Glutamatergic neuron (in vitro differentiated cells): ENCODE measurements at regions not wholly inside any gene's neighbourhood (a gene's known extent, or its start where the extent isn't known, plus 50 kb on each side); places are given as distances from the start of the nearest gene placed in this dataset.

Source experiments
- DNase-seq: peaks from one replicate; pipeline ENCODE4 v3.0.0; 2022
- H3K27ac Mint-ChIP-seq: one replicate; pipeline ENCODE4 v1.8.0; 2020; ENCODE audit warnings: mild to moderate bottlenecking, mixed read lengths, inconsistent platforms; ENCODE audit not compliant: unreplicated experiment
- H3K27me3 Mint-ChIP-seq: one replicate; pipeline ENCODE4 v1.8.0; 2020; ENCODE audit warnings: mild to moderate bottlenecking, moderate library complexity, mixed read lengths, inconsistent platforms; ENCODE audit not compliant: unreplicated experiment
- H3K36me3 Mint-ChIP-seq: one replicate; pipeline ENCODE4 v1.8.0; 2020; ENCODE audit warnings: mild to moderate bottlenecking, mixed read lengths, inconsistent platforms; ENCODE audit not compliant: unreplicated experiment
- H3K4me1 Mint-ChIP-seq: one replicate; pipeline ENCODE4 v1.8.0; 2020; ENCODE audit warnings: mild to moderate bottlenecking, low read depth, mixed read lengths, inconsistent platforms; ENCODE audit not compliant: unreplicated experiment
- H3K4me3 Mint-ChIP-seq: one replicate; pipeline ENCODE4 v1.8.0; 2020; ENCODE audit warnings: mild to moderate bottlenecking, mixed read lengths, inconsistent platforms; ENCODE audit not compliant: unreplicated experiment
- H3K9me3 Mint-ChIP-seq: one replicate; pipeline ENCODE4 v1.8.0; 2020; ENCODE audit warnings: mild to moderate bottlenecking, moderate library complexity, mixed read lengths, inconsistent platforms; ENCODE audit not compliant: unreplicated experiment
- CTCF ChIP-seq: fragments of 200-600 bp; sonication (generic); IDR thresholded peaks from one replicate; pipeline ENCODE4 v1.5.0; 2021; ENCODE audit not compliant: partially characterized antibody, unreplicated experiment

- no peak for DNase-seq
- Mint-ChIP-seq H3K9me3 (peaks cover 3% of the 10 kb centered on the region), H3K4me3 (no peak overlapping the region), H3K27ac (no peak overlapping the region), H3K4me1 (no peaks in the 10 kb centered on the region), H3K36me3 (no peaks in the 10 kb centered on the region), H3K27me3 (no peaks in the 10 kb centered on the region)
- no peak for TF ChIP-seq CTCF
Observed at GRCh38 chr13:85247780-85248179, 551.4 kb downstream of the SLITRK6 start.

DNA sequence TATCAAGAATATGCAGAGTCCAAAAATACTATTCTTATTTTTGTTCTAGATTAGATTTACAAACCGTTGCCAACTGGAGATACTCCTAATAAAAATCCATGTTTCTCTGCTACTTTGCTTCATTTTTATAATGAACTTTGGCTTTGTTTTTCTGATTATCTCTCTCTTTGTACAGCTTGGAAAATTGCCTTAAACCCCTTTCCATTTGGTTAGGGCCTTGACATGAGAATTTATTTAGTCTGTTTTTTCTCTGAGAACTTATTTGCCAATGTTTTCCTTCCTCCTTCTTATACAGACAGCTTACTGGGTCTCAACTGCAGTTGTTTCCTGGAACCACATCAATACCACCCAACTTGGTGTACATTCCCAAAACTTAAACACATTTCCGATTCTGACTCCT is 555.4 kb downstream of the SLITRK6 start:
- no peak for DNase-seq
- no peaks in the 10 kb centered on the region for H3K36me3 Mint-ChIP-seq
- H3K27me3 Mint-ChIP-seq, result no peaks in the 10 kb centered on the region
- no peak for TF ChIP-seq CTCF
- no peaks in the 10 kb centered on the region for H3K4me1 Mint-ChIP-seq
- no peak overlapping the region for H3K27ac Mint-ChIP-seq
- peaks cover 2% of the 10 kb centered on the region for H3K9me3 Mint-ChIP-seq
- no peak overlapping the region for H3K4me3 Mint-ChIP-seq

- Mint-ChIP-seq H3K4me1 (no peaks in the 10 kb centered on the region), H3K27me3 (no peaks in the 10 kb centered on the region), H3K36me3 (no peaks in the 10 kb centered on the region), H3K9me3 (peaks cover 2% of the 10 kb centered on the region), H3K4me3 (no peak overlapping the region), H3K27ac (no peak overlapping the region)
- no peak for TF ChIP-seq CTCF
- no peak for DNase-seq
Observed at GRCh38 chr13:85241060-85241459, 558.2 kb downstream of the SLITRK6 start.

DNA sequence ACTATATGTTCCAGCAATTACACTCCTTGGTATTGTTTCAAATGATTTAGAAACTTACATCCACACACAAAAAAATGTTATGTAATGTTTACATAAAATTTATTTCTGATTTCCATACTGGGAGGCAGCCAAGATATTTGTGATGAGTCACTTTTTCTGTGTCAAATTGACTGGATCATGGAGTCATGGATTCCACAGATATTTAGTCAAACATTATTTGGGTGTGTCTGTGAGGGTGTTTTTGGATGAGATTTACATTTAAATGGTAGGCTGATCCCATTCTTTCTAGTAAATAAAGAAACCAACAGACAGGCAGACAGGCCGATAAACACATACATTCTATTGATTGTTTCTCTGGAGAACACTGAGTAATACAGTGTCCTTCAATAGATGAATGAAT is 562.8 kb downstream of the SLITRK6 start:
- TF ChIP-seq CTCF, result no peak
- no peaks in the 10 kb centered on the region for H3K9me3 Mint-ChIP-seq
- no peaks in the 10 kb centered on the region for H3K36me3 Mint-ChIP-seq
- H3K4me3 Mint-ChIP-seq, result no peak overlapping the region
- H3K4me1 Mint-ChIP-seq, result no peaks in the 10 kb centered on the region
- H3K27me3 Mint-ChIP-seq, result no peaks in the 10 kb centered on the region
- no peak for DNase-seq
- no peak overlapping the region for H3K27ac Mint-ChIP-seq

- Mint-ChIP-seq H3K36me3 (no peaks in the 10 kb centered on the region), H3K9me3 (no peaks in the 10 kb centered on the region), H3K27me3 (no peaks in the 10 kb centered on the region), H3K4me3 (no peak overlapping the region), H3K4me1 (no peaks in the 10 kb centered on the region), H3K27ac (no peak overlapping the region)
- no peak for DNase-seq
- TF ChIP-seq CTCF, result no peak
Observed at GRCh38 chr13:85230691-85231093, 568.5 kb downstream of the SLITRK6 start.
